Right lobe of liver (tissue), 4 donors: ENCODE measurements at regions not wholly inside any gene's neighbourhood (a gene's known extent, or its start where the extent isn't known, plus 50 kb on each side); places are given as distances from the start of the nearest gene placed in this dataset.

Experiments
- POLR2A ChIP-seq: fragments of 450-650 bp; IDR thresholded peaks from one replicate; pipeline ENCODE4 v1.6.1; 2017; ENCODE audit warnings: antibody characterized with exemption, mild to moderate bottlenecking
- TF ChIP-seq, protein P1 (sequence below), 4 donors: fragments of 200-600 bp in 3 of 4; fragments of 450-650 bp in 1 of 4; IDR thresholded peaks; one replicate each; pipeline versions ENCODE4 v1.5.1 to v1.8.0; 2016 to 2022; ENCODE audit warnings: antibody characterized with exemption in 4 of 4, mild to moderate bottlenecking in 2 of 4
- donor health status: DM: no; HTN: no; CAD: no.
- donor health status: DM: no; HTN: no; CAD: no.
- donor health status: DM: no; HTN: yes; CAD: no.

DNA sequence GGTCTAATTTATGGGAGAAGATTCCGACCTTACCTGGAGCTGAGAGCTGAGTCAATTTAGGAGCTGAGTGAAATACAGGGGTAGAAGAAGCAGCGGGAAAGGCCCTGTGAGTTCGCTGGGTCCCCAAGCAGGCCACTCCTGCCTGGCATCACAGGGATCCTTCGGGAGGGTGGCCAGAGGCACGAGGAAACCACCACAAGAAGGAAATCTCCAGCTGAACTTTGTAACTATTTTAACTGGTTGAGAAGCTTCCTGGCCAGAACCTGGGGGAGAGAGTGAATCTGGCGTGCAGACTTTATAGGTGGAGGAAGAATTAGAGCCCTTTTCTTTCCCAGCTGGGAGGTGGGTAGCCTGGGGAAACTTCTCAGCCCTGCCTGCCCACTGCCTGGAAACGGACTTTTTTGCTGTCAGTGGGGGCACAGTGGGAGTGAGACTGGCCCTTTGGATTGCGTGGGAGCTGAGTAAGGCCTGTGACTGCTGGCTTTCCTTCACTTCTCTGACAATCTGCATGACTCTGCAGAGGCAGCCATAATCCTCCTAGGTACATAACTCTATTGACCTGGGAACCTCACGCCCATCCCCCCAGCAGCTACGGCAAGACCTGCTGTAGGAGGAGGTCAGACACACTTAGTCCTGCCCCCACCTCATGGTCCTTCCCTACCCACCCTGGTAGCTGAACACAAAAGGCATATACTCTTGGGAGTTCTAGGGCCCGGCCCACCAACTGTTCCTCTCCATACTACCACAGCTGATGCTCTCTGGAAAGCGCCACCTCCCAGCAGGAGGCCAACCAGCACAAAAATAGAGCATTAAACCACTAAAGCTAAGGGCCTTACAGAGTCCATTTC is 340.7 kb downstream of the CNTN3 start:
- TF ChIP-seq, protein P1, sequence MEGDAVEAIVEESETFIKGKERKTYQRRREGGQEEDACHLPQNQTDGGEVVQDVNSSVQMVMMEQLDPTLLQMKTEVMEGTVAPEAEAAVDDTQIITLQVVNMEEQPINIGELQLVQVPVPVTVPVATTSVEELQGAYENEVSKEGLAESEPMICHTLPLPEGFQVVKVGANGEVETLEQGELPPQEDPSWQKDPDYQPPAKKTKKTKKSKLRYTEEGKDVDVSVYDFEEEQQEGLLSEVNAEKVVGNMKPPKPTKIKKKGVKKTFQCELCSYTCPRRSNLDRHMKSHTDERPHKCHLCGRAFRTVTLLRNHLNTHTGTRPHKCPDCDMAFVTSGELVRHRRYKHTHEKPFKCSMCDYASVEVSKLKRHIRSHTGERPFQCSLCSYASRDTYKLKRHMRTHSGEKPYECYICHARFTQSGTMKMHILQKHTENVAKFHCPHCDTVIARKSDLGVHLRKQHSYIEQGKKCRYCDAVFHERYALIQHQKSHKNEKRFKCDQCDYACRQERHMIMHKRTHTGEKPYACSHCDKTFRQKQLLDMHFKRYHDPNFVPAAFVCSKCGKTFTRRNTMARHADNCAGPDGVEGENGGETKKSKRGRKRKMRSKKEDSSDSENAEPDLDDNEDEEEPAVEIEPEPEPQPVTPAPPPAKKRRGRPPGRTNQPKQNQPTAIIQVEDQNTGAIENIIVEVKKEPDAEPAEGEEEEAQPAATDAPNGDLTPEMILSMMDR (IDR thresholded peaks at IDR 0.05) = no peak
- TF ChIP-seq POLR2A = no peak
